Embryonic facial prominence (tissue), 1 donor: ENCODE measurements at regions not wholly inside any gene's neighbourhood (a gene's known extent, or its start where the extent isn't known, plus 50 kb on each side); places are given as distances from the start of the nearest gene placed in this dataset.
"Not testable (repeated sequence)": the region's sequence is repeated elsewhere in the genome, so short reads cannot be mapped to it uniquely, and the experiment has no call there.

Source experiments
- DNase-seq: peaks from one replicate; pipeline ENCODE4 v3.0.0-alpha.2; 2016; ENCODE audit errors: extremely low spot score

DNA sequence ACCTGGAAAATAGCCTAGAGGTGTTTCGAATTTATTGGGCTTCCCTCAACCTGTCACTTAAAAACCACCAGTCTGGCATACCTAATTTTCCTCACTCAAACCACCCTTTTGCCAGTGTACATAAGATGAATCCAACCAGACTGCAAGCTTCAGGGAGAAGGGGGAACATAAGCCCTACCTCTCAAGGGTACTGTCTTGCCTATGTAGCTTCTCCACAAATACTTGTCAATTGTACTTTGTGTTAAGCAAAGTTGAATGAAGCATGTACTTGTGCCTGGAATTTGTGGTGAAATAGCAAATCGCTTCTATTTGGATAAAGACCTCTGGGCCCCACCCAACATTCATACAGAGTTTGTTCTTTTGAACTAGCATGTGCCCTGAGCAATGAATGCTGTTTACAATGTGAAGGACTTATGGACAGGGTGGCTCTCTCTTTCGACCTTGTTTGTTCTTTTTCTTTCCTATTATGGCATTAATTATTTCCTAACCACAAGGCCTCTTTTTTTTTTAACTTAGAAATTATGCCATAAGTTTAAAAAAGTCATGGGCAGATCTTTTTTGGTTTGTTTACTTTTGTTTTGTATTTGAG, 580.2 kb downstream of the EBF1 start:
- no peak for DNase-seq

DNA sequence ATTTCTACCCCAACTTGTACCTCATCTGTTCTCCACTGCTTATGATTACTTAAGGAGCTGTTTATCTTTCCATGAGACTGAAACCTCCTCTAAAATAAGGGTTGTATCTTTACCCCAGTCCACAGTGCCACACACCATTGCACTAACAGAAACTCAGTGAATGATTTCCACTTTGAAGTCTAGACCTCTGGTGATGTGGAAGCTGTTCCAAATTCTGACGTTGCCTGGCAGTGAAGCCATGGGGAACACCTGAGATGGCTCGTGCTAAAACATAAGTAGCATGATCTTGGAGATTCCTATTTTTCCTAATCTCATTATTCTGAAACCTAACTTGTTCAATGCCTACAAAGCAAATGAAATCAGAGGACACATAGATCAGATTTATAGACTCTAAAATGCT, 583.2 kb downstream of the EBF1 start:
- no peak for DNase-seq

DNA sequence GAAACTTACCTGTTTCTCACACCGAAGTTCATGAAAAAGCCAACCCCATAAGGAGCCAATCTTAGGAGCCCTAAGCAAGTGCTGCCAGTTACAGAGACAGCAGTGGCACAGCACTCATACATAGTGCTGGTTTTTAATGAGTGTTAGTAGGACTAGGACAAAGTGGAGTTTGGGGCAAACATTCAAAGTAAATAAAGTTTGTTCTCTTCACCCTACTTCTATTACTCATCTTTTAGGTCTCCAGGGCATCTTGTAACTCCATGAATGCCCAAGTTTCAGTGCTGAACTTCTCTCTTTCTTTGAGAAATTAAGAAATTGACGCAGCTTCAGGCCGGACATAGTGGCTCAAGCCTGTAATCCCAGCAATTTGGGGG, 584.7 kb downstream of the EBF1 start:
- no peak for DNase-seq

GRCh38 chr5:158514319-158514985, 585.3 kb downstream of the EBF1 start:
- no peak for DNase-seq

DNA sequence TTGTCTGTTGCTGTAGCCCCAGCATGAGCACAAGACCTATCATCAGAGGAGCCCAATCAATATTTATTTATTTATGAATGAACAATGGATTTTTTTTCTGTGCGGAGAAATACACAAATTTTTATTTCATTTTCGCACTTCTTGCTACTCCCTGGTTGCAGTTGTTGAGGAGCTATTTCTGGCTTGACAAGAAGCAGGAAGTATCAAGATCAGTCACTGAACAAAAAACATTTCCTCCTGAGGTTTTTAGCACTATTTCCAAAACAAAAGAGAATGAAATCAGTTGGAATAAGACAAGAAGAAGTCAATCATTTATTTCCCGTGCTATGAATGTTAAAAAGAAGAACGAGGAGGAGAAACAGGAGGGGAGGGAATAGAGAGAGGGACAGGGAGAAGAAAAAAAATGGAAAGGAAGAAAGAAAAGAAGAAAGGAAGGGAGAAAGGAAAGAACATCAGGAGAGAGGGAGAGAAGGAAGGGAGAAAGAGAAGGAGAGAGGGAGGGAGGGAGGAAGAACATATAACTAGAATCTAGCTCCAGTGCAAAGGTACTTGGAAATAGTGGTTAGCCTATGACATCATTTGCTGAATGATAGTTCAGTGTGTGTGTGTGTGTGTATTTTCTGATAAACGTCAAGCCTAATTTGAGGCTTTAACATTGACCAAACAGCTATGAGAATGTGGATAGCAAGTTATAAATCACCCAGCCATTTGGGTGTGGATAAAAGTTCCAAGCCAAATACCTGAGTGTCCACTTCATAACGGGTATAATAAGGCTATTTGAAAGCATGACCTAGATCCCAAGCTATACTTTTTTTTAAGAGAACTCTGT, 586.0 kb downstream of the EBF1 start:
- DNase-seq: no peak

DNA sequence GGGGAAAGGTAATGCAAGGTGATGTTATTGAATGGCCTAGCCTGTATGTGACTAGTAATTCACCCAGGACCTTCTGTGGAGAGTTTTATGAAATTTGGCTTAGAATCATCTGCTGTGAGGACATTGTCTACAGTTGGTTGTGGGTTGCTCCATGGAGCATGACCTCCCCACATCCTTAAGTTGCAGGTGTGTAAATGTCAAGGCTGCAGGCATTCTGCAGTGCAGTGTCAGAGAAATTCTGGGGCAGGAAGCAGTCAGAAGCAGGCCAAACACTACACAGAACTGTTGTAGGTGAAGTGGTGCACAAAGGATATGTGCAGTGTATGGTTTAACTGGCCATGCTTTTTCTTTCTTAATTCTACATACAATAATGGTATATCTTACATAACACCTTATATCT, 588.3 kb downstream of the EBF1 start:
- DNase-seq: no peak

GRCh38 chr5:158510479-158510878, 589.2 kb downstream of the EBF1 start:
- no peak for DNase-seq

DNA sequence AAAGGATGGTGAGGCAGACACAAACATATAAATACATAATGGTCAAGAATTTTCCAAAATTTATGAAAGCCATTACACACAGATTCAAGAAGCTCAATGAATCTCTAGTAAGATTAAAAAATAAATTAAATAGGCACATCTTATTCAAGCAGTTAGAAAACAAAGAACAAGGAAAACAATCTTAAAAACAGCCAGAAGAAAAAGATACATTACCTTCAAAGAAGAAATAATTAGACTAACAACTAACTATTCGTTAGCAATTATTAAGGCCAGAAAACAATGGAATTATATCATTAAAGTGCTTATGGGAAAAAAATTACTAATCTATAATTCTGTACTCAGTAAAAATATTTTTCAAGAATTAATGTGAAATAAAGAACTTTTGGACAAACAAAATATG, 593.1 kb downstream of the EBF1 start:
- DNase-seq: no peak

DNA sequence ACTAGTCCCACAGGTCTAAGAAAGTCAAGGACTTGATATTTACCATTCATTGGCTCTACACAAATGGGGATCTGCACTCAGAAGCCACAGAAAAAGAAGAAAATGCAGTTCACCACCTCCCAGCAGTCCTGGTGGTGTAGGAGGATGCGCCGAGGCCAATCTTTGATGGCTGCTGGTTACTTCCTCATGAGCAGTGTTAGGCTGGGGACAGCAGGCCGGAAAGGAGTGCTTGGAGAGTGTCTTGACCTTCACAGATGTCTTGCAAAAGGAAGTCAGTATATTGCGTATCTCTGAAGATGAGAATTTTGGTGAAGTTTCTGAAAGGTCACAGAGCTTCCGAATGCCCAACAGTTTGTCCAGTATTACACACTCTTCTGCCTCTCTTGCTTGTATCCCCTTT, 597.0 kb downstream of the EBF1 start:
- DNase-seq: no peak

DNA sequence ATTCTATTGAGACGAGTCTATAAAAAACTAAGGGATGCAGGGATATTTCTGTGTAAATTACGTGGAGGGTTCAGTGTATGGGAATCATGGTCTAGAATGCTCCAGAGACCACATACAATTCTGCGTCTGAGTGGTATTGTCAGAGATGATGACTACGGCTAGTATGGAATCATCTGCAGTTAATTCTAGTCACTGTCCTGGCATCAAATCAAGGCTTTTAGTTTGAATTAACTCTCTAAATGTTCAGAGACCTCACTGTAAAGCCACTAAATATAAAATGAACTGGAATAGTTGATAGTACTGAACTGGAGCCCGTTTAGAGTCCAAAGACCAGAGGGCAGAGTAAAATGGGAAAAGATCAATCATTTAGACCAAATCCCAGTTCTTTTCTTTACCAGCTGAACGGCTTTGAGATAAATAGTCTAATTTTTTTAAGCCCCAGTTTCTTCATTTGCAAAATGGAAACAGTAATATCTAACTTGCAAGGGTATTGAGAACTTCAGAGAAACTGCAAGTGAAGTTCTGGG, 599.8 kb downstream of the EBF1 start:
- DNase-seq: no peak

DNA sequence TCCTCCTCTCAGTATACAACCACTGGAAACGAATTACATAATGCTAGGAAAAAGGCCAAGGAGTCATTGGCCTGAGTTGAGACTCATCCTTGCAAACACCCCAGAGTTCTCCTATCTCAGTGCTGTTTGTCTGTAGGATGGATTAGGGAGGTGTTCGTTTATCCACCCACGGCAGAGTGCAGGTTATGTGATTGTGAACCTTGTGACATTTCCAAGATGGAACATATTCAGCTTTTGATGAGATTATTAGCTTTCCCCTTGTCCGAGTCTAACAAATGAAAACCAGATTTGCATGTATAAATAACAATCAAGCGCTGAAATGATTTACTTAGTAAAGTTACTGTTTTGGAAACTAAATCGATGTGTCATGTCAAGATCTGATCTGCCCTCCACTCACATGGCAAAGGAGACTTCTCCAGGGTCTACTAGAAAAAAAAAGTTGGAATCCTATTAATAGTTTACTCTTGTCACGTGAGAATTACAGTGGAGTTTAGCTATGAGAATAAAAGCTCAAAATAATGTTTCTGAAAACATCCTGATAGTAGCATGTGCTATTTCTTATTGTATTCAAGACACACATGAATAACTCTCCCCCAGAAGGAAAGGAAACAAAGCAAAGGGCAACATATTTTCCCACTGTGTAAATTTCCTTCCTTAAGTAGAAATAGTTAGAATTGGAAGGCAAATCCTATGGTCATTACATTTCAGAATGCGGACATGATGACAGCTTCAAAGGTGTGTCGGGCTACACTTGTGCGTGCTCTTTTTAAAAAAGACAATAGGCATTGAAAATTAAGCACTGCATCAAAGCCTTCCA, 600.4 kb downstream of the EBF1 start:
- no peak for DNase-seq

DNA sequence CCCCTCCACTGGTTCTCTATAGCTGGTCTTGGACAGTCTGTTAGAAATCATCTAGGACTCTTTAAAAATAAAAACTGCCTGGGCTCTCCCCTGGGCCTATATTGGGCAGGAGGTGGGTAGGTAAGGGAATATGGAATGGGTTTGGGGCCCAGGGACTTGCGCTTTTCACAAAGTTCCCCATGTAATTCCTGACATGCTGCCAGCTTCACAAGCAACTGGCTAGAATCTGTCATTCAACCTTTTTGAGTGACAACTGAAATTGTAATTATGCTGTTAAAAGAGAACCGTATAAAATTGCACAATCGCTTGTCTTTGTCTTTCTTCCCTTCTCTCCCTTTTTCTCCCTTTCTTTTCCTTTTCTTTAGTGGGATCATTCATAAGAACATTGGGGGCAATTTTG, 603.1 kb downstream of the EBF1 start:
- DNase-seq: no peak

GRCh38 chr5:158494541-158494940, 605.2 kb downstream of the EBF1 start:
- DNase-seq: no peak

- not testable (repeated sequence) for DNase-seq
These were observed 605.7 kb downstream of the EBF1 start for GRCh38 chr5:158494044-158494443.

DNA sequence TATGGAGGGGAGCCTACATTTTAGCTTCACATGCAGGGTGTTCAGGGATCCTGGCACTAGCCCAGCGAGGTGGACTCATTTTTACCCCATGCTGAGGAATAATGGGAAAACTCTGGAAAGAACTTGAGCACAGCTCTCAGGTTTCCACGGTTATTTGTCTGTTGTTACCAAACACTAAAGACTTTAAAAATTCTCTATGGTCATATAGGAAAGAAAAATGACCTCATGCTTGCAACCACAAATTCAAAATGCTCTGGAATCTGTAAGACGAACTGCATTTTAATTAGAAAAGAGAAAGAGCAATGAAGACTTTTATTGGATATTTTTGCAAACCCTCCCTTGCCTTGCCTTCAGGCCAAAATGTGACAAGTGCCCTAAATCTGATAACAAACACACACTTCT, 606.9 kb downstream of the EBF1 start:
- DNase-seq: peak; percentile 78

DNA sequence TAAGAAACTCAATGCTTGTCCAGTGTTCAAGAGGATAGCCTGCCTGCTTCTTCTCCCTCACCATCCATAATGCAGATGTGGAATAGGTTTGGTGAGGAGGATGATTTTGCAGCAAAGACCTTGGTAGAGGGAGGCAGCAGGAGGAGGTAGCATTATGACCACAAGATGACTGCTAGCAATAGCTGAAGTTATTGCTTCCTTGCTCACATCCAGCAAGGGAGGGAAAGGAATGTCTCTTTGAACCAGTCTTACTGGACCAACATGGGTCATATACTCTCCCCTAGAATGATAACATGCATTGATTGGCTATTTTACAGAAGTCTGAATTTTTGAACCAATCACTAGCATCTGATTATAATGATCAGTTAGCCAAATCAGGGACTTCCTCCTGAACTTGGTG, 607.6 kb downstream of the EBF1 start:
- DNase-seq: no peak

DNA sequence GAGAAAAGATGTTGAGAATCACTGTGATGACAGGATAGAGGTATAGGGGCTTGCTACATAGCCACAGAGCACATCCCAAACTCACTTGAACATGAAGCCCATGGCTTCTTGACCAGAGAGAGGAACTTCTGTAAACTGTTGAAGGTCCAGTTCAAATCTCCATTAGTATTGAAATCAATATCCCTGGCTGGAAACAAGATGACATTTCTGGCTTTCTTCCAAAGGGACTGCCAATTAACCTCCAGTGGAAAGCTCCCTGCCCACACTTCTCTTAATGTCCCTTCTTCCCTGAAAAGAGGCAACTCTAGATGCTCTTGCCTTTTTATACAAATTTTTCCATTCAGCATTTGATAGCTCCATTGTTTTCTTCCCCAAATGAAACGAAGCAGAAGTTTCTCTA, 612.1 kb downstream of the EBF1 start:
- DNase-seq: no peak

DNA sequence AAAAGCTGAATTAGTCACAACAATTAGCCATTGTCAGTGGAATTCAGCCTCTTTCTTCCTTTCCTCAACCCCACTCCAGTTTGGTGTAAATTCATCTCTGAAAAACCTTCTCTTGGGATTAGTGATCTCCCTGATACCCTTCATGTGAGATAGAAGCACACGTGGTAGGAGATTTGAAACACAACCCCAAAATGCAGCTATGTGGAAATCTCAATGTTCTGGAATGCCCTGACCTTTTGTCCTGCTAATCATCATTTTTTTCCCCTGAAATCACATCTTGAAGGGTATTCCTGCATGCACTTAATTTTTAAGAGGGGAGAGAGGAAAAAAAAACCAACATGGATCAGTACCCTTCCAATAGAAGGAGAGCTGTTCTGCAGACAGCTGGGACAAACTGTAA, 612.6 kb downstream of the EBF1 start:
- DNase-seq: no peak

DNA sequence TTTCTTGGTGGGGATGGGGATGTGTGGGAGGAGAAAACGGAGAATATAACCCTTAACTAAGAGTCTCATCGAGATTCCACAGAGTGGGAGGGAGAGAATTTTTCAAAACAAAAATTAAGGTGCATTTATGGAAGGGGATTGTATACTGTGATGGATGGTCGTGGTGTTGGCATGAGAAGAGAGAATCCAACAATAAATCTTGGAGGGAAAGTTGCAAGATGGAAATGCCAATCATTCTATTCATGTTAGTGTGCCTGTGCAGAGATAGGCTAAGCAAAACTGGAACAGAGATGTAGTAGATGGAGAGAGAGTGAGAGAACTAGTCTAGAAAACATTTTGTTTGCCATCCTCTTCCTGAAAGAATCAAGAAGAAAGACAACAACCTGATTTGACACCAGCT, 613.1 kb downstream of the EBF1 start:
- DNase-seq: no peak

DNA sequence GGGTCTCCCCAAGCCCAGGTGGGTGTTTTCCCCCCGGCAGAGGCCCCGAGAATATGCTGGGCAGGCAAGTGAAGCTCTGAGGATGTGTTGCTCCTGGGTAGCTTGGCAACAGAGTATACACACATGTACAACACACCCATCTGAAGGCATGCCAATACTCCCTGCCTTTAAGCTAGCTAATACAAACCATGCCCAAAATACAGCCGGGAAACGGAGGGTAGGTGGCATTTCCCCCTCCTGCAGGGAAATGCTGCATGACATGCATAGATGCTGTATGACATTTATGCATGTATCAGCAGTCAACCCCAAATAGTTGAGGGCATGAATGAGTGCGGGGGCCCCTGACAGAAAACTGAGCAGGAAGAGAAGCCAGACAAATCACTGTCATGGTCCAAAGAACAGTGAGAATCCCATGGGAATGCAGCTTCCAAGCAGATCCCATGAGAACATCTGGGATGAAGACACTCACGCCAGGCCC, 614.1 kb downstream of the EBF1 start:
- peak; percentile 89 for DNase-seq

DNA sequence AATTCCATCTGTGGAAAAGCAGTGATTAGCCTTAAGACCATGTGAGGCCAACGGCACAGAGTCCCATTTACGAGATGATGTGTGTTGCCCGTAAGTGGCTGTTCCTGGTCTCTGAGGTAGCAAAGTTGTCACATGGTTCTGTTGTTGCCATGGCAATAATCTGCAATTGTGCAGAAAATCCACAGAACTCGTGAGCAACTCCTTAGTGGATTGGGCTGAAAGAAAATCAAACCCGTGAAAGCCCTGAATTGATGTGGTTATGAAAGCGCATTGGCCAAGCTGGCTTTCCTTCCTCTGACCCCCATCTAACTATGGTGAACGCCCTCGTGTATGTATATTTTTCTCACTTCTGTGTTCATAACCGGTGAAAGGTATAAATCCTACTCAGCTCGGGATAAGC, 614.7 kb downstream of the EBF1 start:
- DNase-seq: peak; percentile 64

DNA sequence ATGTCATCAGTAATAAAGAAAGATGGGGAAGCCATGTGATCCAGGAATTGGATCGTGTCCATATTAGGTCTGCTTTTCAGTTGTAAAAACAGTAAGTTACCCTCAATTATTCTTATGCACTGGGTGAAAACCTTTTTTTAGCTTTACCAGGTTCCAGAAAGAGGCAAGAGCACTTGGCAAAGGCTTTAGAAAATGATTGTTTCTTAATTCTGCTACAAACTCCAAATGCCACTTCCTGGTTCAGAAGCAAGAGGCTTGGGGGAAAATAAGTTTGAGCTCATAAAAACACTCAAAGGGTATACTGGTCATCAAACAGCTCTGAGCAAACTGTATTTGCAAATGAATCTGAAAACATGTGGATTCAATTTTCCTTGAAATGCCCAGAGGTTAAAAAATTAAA, 615.6 kb downstream of the EBF1 start:
- peak; percentile 51 for DNase-seq
